ENCODE measurements at regions not wholly inside any gene's neighbourhood (a gene's known extent, or its start where the extent isn't known, plus 50 kb on each side); places are given as distances from the start of the nearest gene placed in this dataset.

DNA sequence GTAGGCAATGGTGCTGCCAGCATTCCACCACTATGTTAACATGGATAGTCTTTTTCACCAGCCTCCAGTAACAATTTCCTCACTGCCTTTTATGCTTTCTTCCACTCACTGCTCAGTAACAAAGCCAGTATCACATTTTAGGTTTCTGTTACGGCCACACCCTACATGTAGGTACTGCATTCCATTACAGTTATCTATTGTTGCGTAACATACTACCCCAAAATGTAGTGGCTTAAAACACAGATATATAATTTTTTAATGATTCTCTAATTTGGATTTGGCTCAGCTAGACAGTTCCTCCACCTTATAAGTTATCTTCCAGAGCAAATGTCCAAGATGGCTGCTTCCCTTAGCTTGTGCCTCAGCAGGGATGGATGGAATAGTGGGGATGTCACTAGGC is 498.7 kb upstream of the ACVR2A start:
- Histone ChIP-seq H3K36me3 (ENCODE audit: control insufficient read depth in 2 of 3, insufficient read depth in 3 of 3, low read length in 3 of 3) (no peaks in the 10 kb centered on the region), H3K27ac (ENCODE audit: low read depth in 2 of 2, low read length in 2 of 2) (no peak overlapping the region), H3K9ac (ENCODE audit: low read length in 3 of 3) (no peak overlapping the region), H3K4me1 (ENCODE audit: control insufficient read depth in 2 of 3, insufficient read depth in 2 of 3, low read depth in 1 of 3, low read length in 3 of 3) (no peaks in the 10 kb centered on the region), H3K27me3 (ENCODE audit: control insufficient read depth, insufficient read depth, low read length) (no peaks in the 10 kb centered on the region), H3K4me3 (ENCODE audit: low read length in 3 of 3) (no peak overlapping the region), H3K9me3 (ENCODE audit: control insufficient read depth in 2 of 3, insufficient read depth in 1 of 3, low read length in 3 of 3) (peaks cover 0 to 19% (median 0%) of the 10 kb centered on the region in 3 donors)
- FAIRE-seq = no peak
- DNase-seq = no peak
- intact Hi-C loops (cut with DNase I) = no loop called here
- TF ChIP-seq, protein P1, sequence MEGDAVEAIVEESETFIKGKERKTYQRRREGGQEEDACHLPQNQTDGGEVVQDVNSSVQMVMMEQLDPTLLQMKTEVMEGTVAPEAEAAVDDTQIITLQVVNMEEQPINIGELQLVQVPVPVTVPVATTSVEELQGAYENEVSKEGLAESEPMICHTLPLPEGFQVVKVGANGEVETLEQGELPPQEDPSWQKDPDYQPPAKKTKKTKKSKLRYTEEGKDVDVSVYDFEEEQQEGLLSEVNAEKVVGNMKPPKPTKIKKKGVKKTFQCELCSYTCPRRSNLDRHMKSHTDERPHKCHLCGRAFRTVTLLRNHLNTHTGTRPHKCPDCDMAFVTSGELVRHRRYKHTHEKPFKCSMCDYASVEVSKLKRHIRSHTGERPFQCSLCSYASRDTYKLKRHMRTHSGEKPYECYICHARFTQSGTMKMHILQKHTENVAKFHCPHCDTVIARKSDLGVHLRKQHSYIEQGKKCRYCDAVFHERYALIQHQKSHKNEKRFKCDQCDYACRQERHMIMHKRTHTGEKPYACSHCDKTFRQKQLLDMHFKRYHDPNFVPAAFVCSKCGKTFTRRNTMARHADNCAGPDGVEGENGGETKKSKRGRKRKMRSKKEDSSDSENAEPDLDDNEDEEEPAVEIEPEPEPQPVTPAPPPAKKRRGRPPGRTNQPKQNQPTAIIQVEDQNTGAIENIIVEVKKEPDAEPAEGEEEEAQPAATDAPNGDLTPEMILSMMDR (IDR thresholded peaks at IDR 0.05; ENCODE audit: borderline replicate concordance, extremely low read depth, insufficient read depth) = no peak

DNA sequence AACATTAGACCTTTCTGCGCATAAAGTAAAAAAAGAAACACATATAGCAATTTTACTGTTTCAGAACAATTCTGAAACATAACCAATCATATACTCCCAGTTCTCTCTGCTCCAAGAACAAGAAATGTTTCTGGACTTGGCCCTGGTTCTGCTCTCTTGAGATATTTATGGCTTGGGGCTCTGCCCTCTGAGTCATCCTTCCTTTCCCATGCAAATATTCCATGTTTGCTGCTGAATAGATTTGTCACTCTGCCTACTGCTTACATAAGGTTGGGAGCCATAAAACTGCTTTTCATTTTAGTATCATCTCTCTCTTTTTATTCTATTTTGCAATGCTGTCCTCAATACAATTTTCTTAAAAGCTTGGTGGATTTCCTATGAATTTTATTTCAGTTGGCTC is 499.6 kb upstream of the ACVR2A start:
- intact Hi-C loops (cut with DNase I) = no loop called here
- FAIRE-seq = no peak

DNA sequence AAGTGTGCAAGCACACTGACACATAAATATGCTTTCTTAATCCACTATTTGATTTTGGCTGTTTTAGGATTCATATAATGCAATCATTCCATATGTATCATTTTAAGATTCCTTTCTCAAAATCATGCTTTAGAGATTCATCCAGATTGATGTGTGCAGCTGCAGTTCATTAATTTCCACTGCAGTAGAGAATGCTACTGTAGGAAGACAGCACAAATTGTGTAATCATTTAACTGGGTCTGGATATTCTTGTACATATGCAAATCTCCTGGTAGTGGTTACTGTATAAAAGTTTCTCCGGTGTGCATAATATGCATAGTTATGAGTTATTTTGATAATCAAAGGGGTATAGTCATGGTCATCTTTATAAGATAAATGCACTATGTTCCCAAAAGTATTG is 502.5 kb upstream of the ACVR2A start:
- intact Hi-C loops (cut with DNase I) = no loop called here
- Histone ChIP-seq H3K36me3 (ENCODE audit: control insufficient read depth in 2 of 3, insufficient read depth in 3 of 3, low read length in 3 of 3) (no peaks in the 10 kb centered on the region), H3K4me1 (ENCODE audit: control insufficient read depth in 2 of 3, insufficient read depth in 2 of 3, low read depth in 1 of 3, low read length in 3 of 3) (no peaks in the 10 kb centered on the region), H3K4me3 (ENCODE audit: low read length in 3 of 3) (no peak overlapping the region), H3K9ac (ENCODE audit: low read length in 3 of 3) (no peak overlapping the region), H3K27ac (ENCODE audit: low read depth in 2 of 2, low read length in 2 of 2) (no peak overlapping the region), H3K27me3 (ENCODE audit: control insufficient read depth, insufficient read depth, low read length) (no peaks in the 10 kb centered on the region), H3K9me3 (ENCODE audit: control insufficient read depth in 2 of 3, insufficient read depth in 1 of 3, low read length in 3 of 3) (peaks cover 0 to 19% (median 0%) of the 10 kb centered on the region in 3 donors)
- no peak for FAIRE-seq
- TF ChIP-seq, protein P1 (IDR thresholded peaks at IDR 0.05; ENCODE audit: borderline replicate concordance, extremely low read depth, insufficient read depth) = no peak
- no peak for DNase-seq

More for the DNA sequence above, 499.6 kb upstream of the ACVR2A start:
- no peak for DNase-seq
- TF ChIP-seq, protein P1 (IDR thresholded peaks at IDR 0.05; ENCODE audit: borderline replicate concordance, extremely low read depth, insufficient read depth) = no peak
- H3K27me3 ChIP-seq (ENCODE audit: control insufficient read depth, insufficient read depth, low read length) = no peaks in the 10 kb centered on the region
- H3K9ac ChIP-seq (ENCODE audit: low read length in 3 of 3) = no peak overlapping the region
- H3K27ac ChIP-seq (ENCODE audit: low read depth in 2 of 2, low read length in 2 of 2) = no peak overlapping the region
- no peaks in the 10 kb centered on the region for H3K4me1 ChIP-seq (ENCODE audit: control insufficient read depth in 2 of 3, insufficient read depth in 2 of 3, low read depth in 1 of 3, low read length in 3 of 3)
- H3K9me3 ChIP-seq (ENCODE audit: control insufficient read depth in 2 of 3, insufficient read depth in 1 of 3, low read length in 3 of 3) = peaks cover 0 to 19% (median 0%) of the 10 kb centered on the region in 3 donors
- H3K4me3 ChIP-seq (ENCODE audit: low read length in 3 of 3) = no peak overlapping the region
- no peaks in the 10 kb centered on the region for H3K36me3 ChIP-seq (ENCODE audit: control insufficient read depth in 2 of 3, insufficient read depth in 3 of 3, low read length in 3 of 3)

DNA sequence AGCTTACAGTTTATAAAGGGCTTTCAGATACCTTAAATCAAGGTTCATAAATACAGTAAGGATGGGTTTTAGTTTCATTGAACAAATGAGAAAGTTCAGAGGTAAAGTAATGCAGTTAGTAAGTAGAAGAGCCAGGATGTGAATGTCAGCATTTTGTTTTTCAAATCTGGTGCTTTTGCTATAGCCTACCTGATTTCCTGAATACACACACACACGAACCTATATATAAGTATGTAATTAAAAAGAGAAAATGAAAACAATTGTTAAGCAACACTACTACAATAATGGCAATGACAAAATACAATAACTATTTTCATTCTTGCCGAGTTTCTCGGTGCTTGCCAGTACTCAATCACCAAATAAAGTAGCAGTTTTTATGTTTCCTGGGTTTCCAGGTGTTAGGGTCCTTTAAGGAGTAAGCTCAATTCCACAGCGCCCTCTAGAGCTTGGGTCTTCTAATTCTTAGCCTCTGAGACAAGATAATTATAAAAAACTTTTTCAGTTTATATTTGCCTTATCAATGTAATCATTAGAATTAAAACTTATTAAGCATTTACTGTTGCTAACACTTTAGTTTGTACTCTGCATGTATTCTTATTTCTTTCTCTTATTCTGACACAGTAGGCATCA is 512.9 kb upstream of the ACVR2A start:
- H3K4me1 ChIP-seq (ENCODE audit: control insufficient read depth in 2 of 3, insufficient read depth in 2 of 3, low read depth in 1 of 3, low read length in 3 of 3) = no peaks in the 10 kb centered on the region
- DNase-seq (peak in 2 of 5 donors; percentile 20 to 34), FAIRE-seq (no peak)
- H3K27me3 ChIP-seq (ENCODE audit: control insufficient read depth, insufficient read depth, low read length) = no peaks in the 10 kb centered on the region
- no peak overlapping the region for H3K27ac ChIP-seq (ENCODE audit: low read depth in 2 of 2, low read length in 2 of 2)
- H3K4me3 ChIP-seq (ENCODE audit: low read length in 3 of 3) = no peak overlapping the region
- TF ChIP-seq, protein P1 (IDR thresholded peaks at IDR 0.05; ENCODE audit: borderline replicate concordance, extremely low read depth, insufficient read depth) = peak; percentile 33
- intact Hi-C loops (cut with DNase I) = no loop called here
- no peaks in the 10 kb centered on the region for H3K9me3 ChIP-seq (ENCODE audit: control insufficient read depth in 2 of 3, insufficient read depth in 1 of 3, low read length in 3 of 3)
- H3K36me3 ChIP-seq (ENCODE audit: control insufficient read depth in 2 of 3, insufficient read depth in 3 of 3, low read length in 3 of 3) = no peaks in the 10 kb centered on the region
- H3K9ac ChIP-seq (ENCODE audit: low read length in 3 of 3) = no peak overlapping the region

Data from kidney (tissue), 13 donors.